GM18519 (cell line): ENCODE measurements at regions not wholly inside any gene's neighbourhood (a gene's known extent, or its start where the extent isn't known, plus 50 kb on each side); places are given as distances from the start of the nearest gene placed in this dataset.
"Not testable (repeated sequence)": the region's sequence is repeated elsewhere in the genome, so short reads cannot be mapped to it uniquely, and the experiment has no call there.

Experiments used
- ATAC-seq: cut with Tn5 transposase; IDR thresholded peaks from one replicate; pipeline ENCODE4 v1.9.1; 2021; ENCODE audit warnings: mild to moderate bottlenecking, moderate library complexity; ENCODE audit not compliant: unreplicated experiment, low FRiP score

- no peak for ATAC-seq
These were observed 55.4 kb upstream of the KLF14 start for GRCh38 chr7:130789436-130789835.

GRCh38 chr7:130791746-130792145 is 57.7 kb upstream of the KLF14 start:
- no peak for ATAC-seq

- no peak for ATAC-seq
These were observed 60.0 kb upstream of the KLF14 start for GRCh38 chr7:130793855-130794618.

- ATAC-seq: no peak
These were observed 60.6 kb upstream of the KLF14 start for GRCh38 chr7:130794619-130794922.

GRCh38 chr7:130796425-130796824 is 62.4 kb upstream of the KLF14 start:
- not testable (repeated sequence) for ATAC-seq

- ATAC-seq: no peak
These were observed 69.1 kb upstream of the KLF14 start for GRCh38 chr7:130803127-130803526.

GRCh38 chr7:130804220-130804619 is 70.2 kb upstream of the KLF14 start:
- no peak for ATAC-seq

GRCh38 chr7:130812819-130813218 is 78.8 kb upstream of the KLF14 start:
- not testable (repeated sequence) for ATAC-seq

GRCh38 chr7:130814778-130815335 is 80.8 kb upstream of the KLF14 start:
- no peak for ATAC-seq

- no peak for ATAC-seq
These were observed 84.0 kb upstream of the KLF14 start for GRCh38 chr7:130818056-130818455.

GRCh38 chr7:130821864-130822263 is 87.9 kb upstream of the KLF14 start:
- ATAC-seq: no peak

GRCh38 chr7:130822642-130823041 is 88.6 kb upstream of the KLF14 start:
- ATAC-seq: no peak

GRCh38 chr7:130823060-130823459 is 89.1 kb upstream of the KLF14 start:
- ATAC-seq: no peak

- no peak for ATAC-seq
These were observed 91.8 kb upstream of the KLF14 start for GRCh38 chr7:130825819-130826218.

GRCh38 chr7:130829415-130829814 is 95.4 kb upstream of the KLF14 start:
- ATAC-seq: no peak

GRCh38 chr7:130831322-130831721 is 97.3 kb upstream of the KLF14 start:
- ATAC-seq: no peak

GRCh38 chr7:130831817-130832481 is 97.9 kb upstream of the KLF14 start:
- ATAC-seq: no peak

- no peak for ATAC-seq
These were observed 104.7 kb upstream of the KLF14 start for GRCh38 chr7:130838738-130839137.

- no peak for ATAC-seq
These were observed 106.6 kb upstream of the KLF14 start for GRCh38 chr7:130840599-130840998.

GRCh38 chr7:130841416-130841815 is 107.4 kb upstream of the KLF14 start:
- ATAC-seq: no peak

- ATAC-seq: no peak
These were observed 109.7 kb upstream of the KLF14 start for GRCh38 chr7:130843703-130844102.
